A549 (cell line): ENCODE measurements at regions not wholly inside any gene's neighbourhood (a gene's known extent, or its start where the extent isn't known, plus 50 kb on each side); places are given as distances from the start of the nearest gene placed in this dataset.

Experiments used
- ATAC-seq, 2 experiments: fragments of 200-7000 bp in 1 of 2; fragments of >200 bp in 1 of 2; cut with Nextera tagmentation in 1 of 2; cut with Tn5 transposase in 1 of 2; 3 replicates each; pipeline versions ENCODE4 v1.8.0 to v1.9.1; 2018 to 2020; ENCODE audit warnings: mild to moderate bottlenecking in 1 of 2, moderate library complexity in 1 of 2
- CTCF ChIA-PET: fragments of 300-600 bp; sonication (Branson Sonifier 250); formaldehyde crosslinking; extraction: SDS; loops from one replicate; lab custom pipeline; 2021; ENCODE audit warnings: antibody characterized with exemption, inconsistent platforms; lab: Yijun Ruan, JAX
- POLR2A ChIA-PET: fragments of 350-600 bp; formaldehyde crosslinking; extraction: SDS; loops from one replicate; lab custom pipeline; 2021; ENCODE audit warnings: antibody characterized with exemption, inconsistent platforms; lab: Yijun Ruan, JAX
- DNase-seq, 2 experiments: peaks; one replicate each; pipeline versions ENCODE4 v3.0.0 to v3.0.0-alpha.2; 2011 to 2016; ENCODE audit warnings: low read depth in 1 of 2, low spot score in 1 of 2
- FAIRE-seq: peaks from 2 replicates; lab custom pipeline; 2011; peaks lifted over from hg19 to GRCh38; lab: Jason Lieb, UNC
- H3K27ac ChIP-seq, 2 experiments: fragments of >200 bp; sonication (Bioruptor Twin); formaldehyde crosslinking; 3 replicates each; pipeline ENCODE4 v1.5.1; 2016 to 2017
- H3K4me1 ChIP-seq: fragments of >200 bp; sonication (Bioruptor Twin); formaldehyde crosslinking; 3 replicates; pipeline ENCODE4 v1.6.1; 2016
- H3K4me2 ChIP-seq: fragments of >200 bp; sonication (Bioruptor Twin); formaldehyde crosslinking; 3 replicates; pipeline ENCODE4 v1.6.1; 2016
- H3K4me3 ChIP-seq: fragments of >200 bp; sonication (Bioruptor Twin); formaldehyde crosslinking; 3 replicates; pipeline ENCODE4 v1.5.1; 2016
- H3K9me3 ChIP-seq: fragments of >200 bp; sonication (Bioruptor Twin); formaldehyde crosslinking; 3 replicates; pipeline ENCODE4 v1.6.1; 2016
- CEBPB ChIP-seq, 2 experiments: fragments of >200 bp in 1 of 2; sonication (Bioruptor Twin) in 1 of 2; formaldehyde crosslinking in 1 of 2; IDR thresholded peaks; 2 replicates each; pipeline ENCODE4 v1.6.1; 2012 to 2016
- CHD2 ChIP-seq: fragments of 150-350 bp; IDR thresholded peaks from 2 replicates; pipeline ENCODE4 v1.6.1; 2014; ENCODE audit warnings: low read length; ENCODE audit not compliant: partially characterized antibody
- CHD4 ChIP-seq: fragments of 200-600 bp; sonication (generic); IDR thresholded peaks from 2 replicates; pipeline ENCODE4 v1.6.1; 2016; ENCODE audit warnings: antibody characterized with exemption, mild to moderate bottlenecking, borderline replicate concordance
- EHMT2 ChIP-seq: fragments of 200-600 bp; sonication (generic); IDR thresholded peaks from 2 replicates; pipeline ENCODE4 v1.6.1; 2016; ENCODE audit warnings: antibody characterized with exemption, low read depth, mild to moderate bottlenecking, moderate library complexity
- EP300 ChIP-seq, 2 experiments: fragments of >200 bp; sonication (Bioruptor Twin); formaldehyde crosslinking; IDR thresholded peaks; 2 replicates in 1 of 2; 3 replicates in 1 of 2; pipeline ENCODE4 v1.6.1; 2016 to 2017
- ESRRA ChIP-seq: fragments of 150-350 bp; IDR thresholded peaks from 2 replicates; pipeline ENCODE4 v1.6.1; 2014; ENCODE audit warnings: mild to moderate bottlenecking, low read length, borderline replicate concordance
- FOSL2 ChIP-seq, 2 experiments: fragments of 450-650 bp in 1 of 2; fragments of >200 bp in 1 of 2; sonication (Bioruptor Twin) in 1 of 2; formaldehyde crosslinking; IDR thresholded peaks; 2 replicates each; pipeline versions ENCODE4 v1.5.0 to v1.6.1; 2016 to 2020; ENCODE audit warnings: mild to moderate bottlenecking in 1 of 2, moderate library complexity in 1 of 2
- HDAC2 ChIP-seq: fragments of 200-600 bp; sonication (generic); IDR thresholded peaks from 2 replicates; pipeline ENCODE4 v1.6.1; 2016
- HOXB5 ChIP-seq: fragments of 250-450 bp; sonication (Bioruptor Pico); IDR thresholded peaks from 2 replicates; pipeline ENCODE4 v1.5.0; 2020; ENCODE audit warnings: mild to moderate bottlenecking, moderate library complexity
- KDM1A ChIP-seq: fragments of 200-600 bp; sonication (generic); IDR thresholded peaks from 2 replicates; pipeline ENCODE4 v1.6.1; 2016; ENCODE audit warnings: low read depth, mild to moderate bottlenecking
- MYC ChIP-seq: IDR thresholded peaks from 2 replicates; pipeline ENCODE4 v1.6.1; 2012; ENCODE audit warnings: mild to moderate bottlenecking, inconsistent platforms, low read length, improper control_type of control experiment, borderline replicate concordance
- NR3C1 ChIP-seq: fragments of >200 bp; sonication (Bioruptor Twin); formaldehyde crosslinking; IDR thresholded peaks from 3 replicates; pipeline ENCODE4 v1.6.1; 2017
- PHF8 ChIP-seq: fragments of 200-600 bp; sonication (generic); IDR thresholded peaks from 2 replicates; pipeline ENCODE4 v1.6.1; 2016; ENCODE audit warnings: low read depth, mild to moderate bottlenecking, antibody characterized with exemption, moderate library complexity, borderline replicate concordance
- POLR2A ChIP-seq: IDR thresholded peaks from 2 replicates; pipeline ENCODE4 v1.6.1; 2012; ENCODE audit warnings: mild to moderate bottlenecking, low read length
- POLR2AphosphoS2 ChIP-seq: conservative IDR thresholded peaks from 2 replicates; pipeline ENCODE4 v1.6.1; 2012; ENCODE audit warnings: low read length, improper control_type of control experiment, inconsistent platforms
- RAD21 ChIP-seq, 2 experiments: fragments of >200 bp in 1 of 2; sonication (Bioruptor Twin) in 1 of 2; formaldehyde crosslinking in 1 of 2; IDR thresholded peaks in 1 of 2; conservative IDR thresholded peaks in 1 of 2; 2 replicates in 1 of 2; 3 replicates in 1 of 2; pipeline ENCODE4 v1.6.1; 2012 to 2018; ENCODE audit warnings: inconsistent platforms in 1 of 2
- RARB ChIP-seq: fragments of 250-450 bp; sonication (Bioruptor Pico); IDR thresholded peaks from 2 replicates; pipeline ENCODE4 v1.8.0; 2021; ENCODE audit warnings: mild to moderate bottlenecking, moderate library complexity
- RFX5 ChIP-seq: fragments of 450-650 bp; IDR thresholded peaks from 2 replicates; pipeline ENCODE4 v1.7.1; 2014; ENCODE audit warnings: antibody characterized with exemption, mild to moderate bottlenecking, moderate library complexity
- RNF2 ChIP-seq: fragments of 200-600 bp; sonication (generic); IDR thresholded peaks from 2 replicates; pipeline ENCODE4 v1.6.1; 2016; ENCODE audit warnings: low read depth, mild to moderate bottlenecking, antibody characterized with exemption, moderate library complexity, borderline replicate concordance
- SMC3 ChIP-seq: fragments of >200 bp; sonication (Bioruptor Twin); formaldehyde crosslinking; IDR thresholded peaks from 3 replicates; pipeline ENCODE4 v1.6.1; 2018; ENCODE audit warnings: inconsistent platforms
- SREBF2 ChIP-seq: fragments of 450-650 bp; IDR thresholded peaks from 2 replicates; pipeline ENCODE4 v1.6.1; 2014; ENCODE audit warnings: mild to moderate bottlenecking, moderate library complexity
- TFCP2L1 ChIP-seq: fragments of 250-450 bp; sonication (Bioruptor Pico); IDR thresholded peaks from 2 replicates; pipeline ENCODE4 v1.5.0; 2021; ENCODE audit warnings: mild to moderate bottlenecking
- TP53 ChIP-seq: fragments of 250-450 bp; sonication (Bioruptor Pico); IDR thresholded peaks from 2 replicates; pipeline ENCODE4 v1.5.0; 2021; ENCODE audit warnings: mild to moderate bottlenecking, moderate library complexity
- ZNF302 ChIP-seq: fragments of 250-450 bp; sonication (Bioruptor Pico); IDR thresholded peaks from 2 replicates; pipeline ENCODE4 v1.9.0; 2021; ENCODE audit warnings: inconsistent platforms, mild to moderate bottlenecking, moderate library complexity
- ZSCAN20 ChIP-seq: fragments of 250-450 bp; sonication (Bioruptor Pico); IDR thresholded peaks from 2 replicates; pipeline ENCODE4 v1.8.0; 2022; ENCODE audit warnings: mild to moderate bottlenecking, moderate library complexity
- WGBS: methylation state at CpG from one replicate; pipeline ENCODE4 v1.1.6; 2017; ENCODE audit errors: missing lambda C conversion rate; 5-methylcytosine and 5-hydroxymethylcytosine counted together
- TF ChIP-seq, protein P1 (sequence below): fragments of >200 bp; sonication (Bioruptor Twin); formaldehyde crosslinking; IDR thresholded peaks from 2 replicates; pipeline ENCODE4 v1.6.1; 2016
- TF ChIP-seq, protein P2 (sequence below): IDR thresholded peaks from 2 replicates; pipeline ENCODE4 v1.6.1; 2012
- TF ChIP-seq, protein P3 (sequence below): IDR thresholded peaks from 2 replicates; pipeline ENCODE4 v1.6.1; 2012
- TF ChIP-seq, protein P4 (sequence below): fragments of >200 bp; sonication (Bioruptor Twin); formaldehyde crosslinking; IDR thresholded peaks from 3 replicates; pipeline ENCODE4 v1.6.1; 2016
- TF ChIP-seq, protein P5 (sequence below): fragments of 450-650 bp; IDR thresholded peaks from 2 replicates; pipeline ENCODE4 v1.6.1; 2014; ENCODE audit warnings: antibody characterized with exemption
- TF ChIP-seq, protein P6 (sequence below): IDR thresholded peaks from 2 replicates; pipeline ENCODE4 v1.6.1; 2012; ENCODE audit warnings: low read depth, borderline replicate concordance

DNA sequence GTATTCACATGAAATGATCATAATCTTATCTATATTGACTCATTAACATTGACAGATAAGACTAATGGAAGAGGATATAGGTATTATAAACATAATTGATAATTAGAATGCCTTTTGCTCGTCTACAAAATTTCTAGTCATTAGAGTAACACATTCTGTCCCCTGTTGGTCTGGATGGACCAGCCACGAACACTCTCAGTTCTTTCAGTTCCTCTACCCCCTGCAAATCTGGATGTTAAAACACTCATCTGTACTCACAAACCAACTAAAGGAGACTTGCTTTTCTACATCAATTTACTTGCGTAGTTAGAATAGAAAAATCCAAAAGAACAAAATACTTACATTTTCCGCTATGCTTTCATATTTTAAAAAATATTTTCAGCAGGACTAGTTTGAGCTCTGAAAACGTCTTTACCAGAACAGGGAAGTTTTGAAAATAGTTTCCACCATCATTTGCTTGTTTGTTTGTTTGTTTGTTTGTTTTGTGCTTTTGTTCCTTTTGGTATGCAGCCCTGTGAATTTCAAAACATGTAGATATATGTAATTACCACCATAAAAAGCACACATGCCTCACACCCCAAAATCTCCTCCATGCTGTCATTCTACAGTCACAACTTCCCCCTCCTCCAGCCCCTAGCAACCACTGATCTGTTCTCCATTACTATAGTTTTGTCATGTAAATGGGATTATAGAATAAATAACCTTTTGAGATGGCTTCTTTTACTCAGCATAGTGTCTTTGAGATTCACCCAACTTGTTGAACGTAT lies 103.8 kb downstream of the FZD1 start (continued):
- TF ChIP-seq MYC (no peak), PHF8 (no peak), EP300 (IDR thresholded peaks at IDR 0.05) (no peak), RAD21 (conservative IDR thresholded peaks at IDR 0.05 in 1 of 2, IDR thresholded peaks at IDR 0.05 in 1 of 2) (no peak)

DNA sequence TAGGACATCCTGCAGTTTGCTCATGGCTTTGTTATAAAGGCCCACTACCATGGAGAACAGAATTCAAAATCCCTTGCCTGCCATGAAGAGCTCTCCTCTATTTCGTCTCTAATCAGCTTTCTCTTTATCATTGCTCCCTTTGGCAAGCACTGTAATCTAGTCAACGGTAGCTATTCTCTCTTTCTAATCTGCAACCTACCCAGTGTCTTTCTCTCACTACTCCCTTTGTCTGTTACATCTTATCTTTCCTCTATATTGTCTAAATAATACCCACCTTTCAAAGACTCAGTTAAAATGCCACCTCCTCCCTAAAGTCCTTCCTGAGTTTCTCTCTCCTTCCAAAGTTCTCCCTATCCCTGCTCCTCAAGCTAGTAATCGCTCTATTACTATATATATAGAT lies 108.1 kb downstream of the FZD1 start:
- CTCF ChIA-PET: interaction anchor here (1.0 to 1.6 kb wide), 2 partner anchors 12 to 15 kb away, joined by 3 to 5 read pairs; no protein-coding TSS in a partner anchor
- WGBS: 10% methylated on average over 3 of the region's 3 CpGs
- ATAC-seq (no peak), FAIRE-seq (no peak), DNase-seq (no peak)
- Histone ChIP-seq H3K4me3 (no peak overlapping the region), H3K27ac (no peak overlapping the region), H3K4me2 (no peak overlapping the region), H3K4me1 (no peaks in the 10 kb centered on the region), H3K9me3 (no peaks in the 10 kb centered on the region)
- TF ChIP-seq SMC3 (no peak), NR3C1 (no peak), RNF2 (no peak), CHD2 (no peak), FOSL2 (IDR thresholded peaks at IDR 0.05) (no peak), FOSL2 (CRISPR knock-in tag; IDR thresholded peaks at IDR 0.05) (no peak), PHF8 (no peak), SREBF2 (no peak), CEBPB (IDR thresholded peaks at IDR 0.05) (no peak), ZNF302 (CRISPR knock-in tag) (no peak), HOXB5 (CRISPR knock-in tag) (no peak), ZSCAN20 (CRISPR knock-in tag) (no peak), RFX5 (no peak), RARB (CRISPR knock-in tag) (no peak), CHD4 (no peak)
- TF ChIP-seq, protein P1, sequence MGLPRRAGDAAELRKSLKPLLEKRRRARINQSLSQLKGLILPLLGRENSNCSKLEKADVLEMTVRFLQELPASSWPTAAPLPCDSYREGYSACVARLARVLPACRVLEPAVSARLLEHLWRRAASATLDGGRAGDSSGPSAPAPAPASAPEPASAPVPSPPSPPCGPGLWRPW: no peak
- TF ChIP-seq, protein P2, sequence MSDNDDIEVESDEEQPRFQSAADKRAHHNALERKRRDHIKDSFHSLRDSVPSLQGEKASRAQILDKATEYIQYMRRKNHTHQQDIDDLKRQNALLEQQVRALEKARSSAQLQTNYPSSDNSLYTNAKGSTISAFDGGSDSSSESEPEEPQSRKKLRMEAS: no peak
- TF ChIP-seq, protein P3, sequence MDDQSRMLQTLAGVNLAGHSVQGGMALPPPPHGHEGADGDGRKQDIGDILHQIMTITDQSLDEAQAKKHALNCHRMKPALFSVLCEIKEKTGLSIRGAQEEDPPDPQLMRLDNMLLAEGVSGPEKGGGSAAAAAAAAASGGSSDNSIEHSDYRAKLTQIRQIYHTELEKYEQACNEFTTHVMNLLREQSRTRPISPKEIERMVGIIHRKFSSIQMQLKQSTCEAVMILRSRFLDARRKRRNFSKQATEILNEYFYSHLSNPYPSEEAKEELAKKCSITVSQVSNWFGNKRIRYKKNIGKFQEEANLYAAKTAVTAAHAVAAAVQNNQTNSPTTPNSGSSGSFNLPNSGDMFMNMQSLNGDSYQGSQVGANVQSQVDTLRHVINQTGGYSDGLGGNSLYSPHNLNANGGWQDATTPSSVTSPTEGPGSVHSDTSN: no peak
- POLR2A ChIA-PET: no interaction called here

DNA sequence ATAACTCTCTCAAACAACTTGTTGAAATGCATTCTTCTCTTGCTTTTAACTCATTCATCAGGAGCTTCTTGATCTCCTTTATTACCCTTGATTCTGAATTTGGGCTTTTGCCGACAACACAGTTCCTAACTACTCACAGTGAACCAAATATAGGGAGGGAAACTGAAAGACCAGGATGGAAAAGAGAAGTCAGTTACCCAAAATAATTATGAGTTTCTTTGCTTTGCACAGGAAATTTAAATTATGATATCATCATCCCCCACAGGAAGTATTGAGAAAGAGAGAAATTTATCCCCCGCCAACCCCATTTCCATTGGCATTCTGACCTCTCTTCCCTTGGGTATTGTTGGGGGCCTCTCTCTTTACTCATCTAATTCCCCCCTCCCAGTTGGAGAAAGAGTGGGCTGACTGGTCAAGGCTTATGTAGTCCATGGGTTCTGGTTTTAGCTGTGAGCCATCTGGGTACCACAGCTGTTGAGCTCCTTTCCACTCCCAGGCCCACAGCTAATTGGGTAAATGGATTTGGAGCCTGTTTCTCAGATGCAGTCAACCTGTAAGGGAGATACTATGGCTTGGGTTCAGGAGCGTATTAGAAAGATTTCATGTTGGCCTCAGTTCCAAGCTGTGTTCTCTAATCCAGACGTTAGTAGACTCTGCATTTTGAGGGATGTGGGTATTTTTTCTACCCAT lies 109.0 kb downstream of the FZD1 start:
- TF ChIP-seq CEBPB (IDR thresholded peaks at IDR 0.05) (no peak), CHD2 (no peak), FOSL2 (IDR thresholded peaks at IDR 0.05) (no peak), FOSL2 (CRISPR knock-in tag; IDR thresholded peaks at IDR 0.05) (no peak), HDAC2 (no peak), NR3C1 (no peak), EHMT2 (no peak), TFCP2L1 (no peak), TP53 (CRISPR knock-in tag) (no peak), POLR2AphosphoS2 (no peak), KDM1A (no peak), POLR2A (no peak), ESRRA (no peak), EP300 (IDR thresholded peaks at IDR 0.05) (no peak)
- TF ChIP-seq, protein P4, sequence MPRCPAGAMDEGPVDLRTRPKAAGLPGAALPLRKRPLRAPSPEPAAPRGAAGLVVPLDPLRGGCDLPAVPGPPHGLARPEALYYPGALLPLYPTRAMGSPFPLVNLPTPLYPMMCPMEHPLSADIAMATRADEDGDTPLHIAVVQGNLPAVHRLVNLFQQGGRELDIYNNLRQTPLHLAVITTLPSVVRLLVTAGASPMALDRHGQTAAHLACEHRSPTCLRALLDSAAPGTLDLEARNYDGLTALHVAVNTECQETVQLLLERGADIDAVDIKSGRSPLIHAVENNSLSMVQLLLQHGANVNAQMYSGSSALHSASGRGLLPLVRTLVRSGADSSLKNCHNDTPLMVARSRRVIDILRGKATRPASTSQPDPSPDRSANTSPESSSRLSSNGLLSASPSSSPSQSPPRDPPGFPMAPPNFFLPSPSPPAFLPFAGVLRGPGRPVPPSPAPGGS: no peak
- TF ChIP-seq, protein P5, sequence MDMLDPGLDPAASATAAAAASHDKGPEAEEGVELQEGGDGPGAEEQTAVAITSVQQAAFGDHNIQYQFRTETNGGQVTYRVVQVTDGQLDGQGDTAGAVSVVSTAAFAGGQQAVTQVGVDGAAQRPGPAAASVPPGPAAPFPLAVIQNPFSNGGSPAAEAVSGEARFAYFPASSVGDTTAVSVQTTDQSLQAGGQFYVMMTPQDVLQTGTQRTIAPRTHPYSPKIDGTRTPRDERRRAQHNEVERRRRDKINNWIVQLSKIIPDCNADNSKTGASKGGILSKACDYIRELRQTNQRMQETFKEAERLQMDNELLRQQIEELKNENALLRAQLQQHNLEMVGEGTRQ: no peak
- TF ChIP-seq, protein P6, sequence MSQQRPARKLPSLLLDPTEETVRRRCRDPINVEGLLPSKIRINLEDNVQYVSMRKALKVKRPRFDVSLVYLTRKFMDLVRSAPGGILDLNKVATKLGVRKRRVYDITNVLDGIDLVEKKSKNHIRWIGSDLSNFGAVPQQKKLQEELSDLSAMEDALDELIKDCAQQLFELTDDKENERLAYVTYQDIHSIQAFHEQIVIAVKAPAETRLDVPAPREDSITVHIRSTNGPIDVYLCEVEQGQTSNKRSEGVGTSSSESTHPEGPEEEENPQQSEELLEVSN: no peak
- 9% methylated on average over 4 of the region's 4 CpGs for WGBS
- ATAC-seq (no peak), DNase-seq (no peak), FAIRE-seq (no peak)
- POLR2A ChIA-PET: no interaction called here
- no peak overlapping the region for H3K4me2 ChIP-seq
- H3K27ac ChIP-seq: no peak overlapping the region
- H3K4me3 ChIP-seq: no peak overlapping the region
- no peaks in the 10 kb centered on the region for H3K4me1 ChIP-seq
- CTCF ChIA-PET: interaction anchor here (1.0 kb wide), 1 partner anchor 16 kb away, joined by 3 read pairs; no protein-coding TSS in a partner anchor
- H3K9me3 ChIP-seq: no peaks in the 10 kb centered on the region
